Ishikawa (cell line): ENCODE measurements at regions not wholly inside any gene's neighbourhood (a gene's known extent, or its start where the extent isn't known, plus 50 kb on each side); places are given as distances from the start of the nearest gene placed in this dataset.

Source experiments
- CEBPB ChIP-seq: IDR thresholded peaks from 2 replicates; pipeline ENCODE4 v1.6.1; 2012
- CREB1 ChIP-seq: IDR thresholded peaks from 2 replicates; pipeline ENCODE4 v1.6.1; 2012; ENCODE audit warnings: low read depth
- EGR1 ChIP-seq: IDR thresholded peaks from 2 replicates; pipeline ENCODE4 v1.6.1; 2012
- EP300 ChIP-seq: IDR thresholded peaks from 2 replicates; pipeline ENCODE4 v1.6.1; 2012; ENCODE audit warnings: borderline replicate concordance
- FOXM1 ChIP-seq: IDR thresholded peaks from 2 replicates; pipeline ENCODE4 v1.6.1; 2012; ENCODE audit warnings: low read depth, borderline replicate concordance
- NFIC ChIP-seq: IDR thresholded peaks from 2 replicates; pipeline ENCODE4 v1.6.1; 2012
- RAD21 ChIP-seq: IDR thresholded peaks from 2 replicates; pipeline ENCODE4 v1.6.1; 2012; ENCODE audit warnings: low read depth
- REST ChIP-seq: IDR thresholded peaks from 2 replicates; pipeline ENCODE4 v1.6.1; 2012; ENCODE audit warnings: low read depth, mild to moderate bottlenecking
- TAF1 ChIP-seq: IDR thresholded peaks from 2 replicates; pipeline ENCODE4 v1.6.1; 2012; ENCODE audit warnings: low read depth, mild to moderate bottlenecking
- TCF12 ChIP-seq: IDR thresholded peaks from 2 replicates; pipeline ENCODE4 v1.6.1; 2012; ENCODE audit warnings: low read depth
- TEAD4 ChIP-seq: IDR thresholded peaks from 2 replicates; pipeline ENCODE4 v1.6.1; 2012
- USF1 ChIP-seq: IDR thresholded peaks from 2 replicates; pipeline ENCODE4 v1.6.1; 2012
- YY1 ChIP-seq: IDR thresholded peaks from 2 replicates; pipeline ENCODE4 v1.6.1; 2012; ENCODE audit warnings: low read depth
- ZBTB7A ChIP-seq: IDR thresholded peaks from 2 replicates; pipeline ENCODE4 v1.6.1; 2012; ENCODE audit warnings: low read depth
- TF ChIP-seq, protein P1 (sequence below): IDR thresholded peaks from 2 replicates; pipeline ENCODE4 v1.6.1; 2012

GRCh38 chr2:147390475-147390874, 454.4 kb upstream of the ACVR2A start:
- TF ChIP-seq EP300 (no peak), USF1 (no peak), REST (no peak), RAD21 (no peak)

DNA sequence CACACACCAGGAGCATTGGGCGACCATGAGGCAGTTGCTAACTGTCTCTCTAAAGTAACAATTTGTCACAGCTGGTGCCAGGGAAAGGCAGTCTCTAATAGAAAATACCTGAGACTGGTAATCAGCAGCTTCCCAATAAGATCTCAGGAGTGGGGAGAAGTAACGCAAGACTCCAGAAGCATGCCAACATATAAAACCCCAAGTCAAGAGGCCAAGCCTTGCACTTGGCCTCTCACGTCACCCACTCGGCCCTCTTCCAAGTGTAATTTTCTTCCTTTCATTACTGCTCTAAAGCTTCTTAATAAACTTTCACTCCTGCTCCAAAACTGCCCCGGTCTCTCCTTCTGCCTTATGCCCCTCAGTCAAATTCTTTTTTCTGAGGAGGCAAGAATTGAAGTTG, 455.6 kb upstream of the ACVR2A start:
- TF ChIP-seq ZBTB7A (no peak), USF1 (no peak), TEAD4 (no peak), EGR1 (no peak), REST (no peak), RAD21 (no peak), YY1 (no peak), CEBPB (no peak), EP300 (no peak), TAF1 (no peak), NFIC (no peak), CREB1 (no peak), TCF12 (no peak), FOXM1 (no peak)
- TF ChIP-seq, protein P1, sequence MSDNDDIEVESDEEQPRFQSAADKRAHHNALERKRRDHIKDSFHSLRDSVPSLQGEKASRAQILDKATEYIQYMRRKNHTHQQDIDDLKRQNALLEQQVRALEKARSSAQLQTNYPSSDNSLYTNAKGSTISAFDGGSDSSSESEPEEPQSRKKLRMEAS = no peak

- TF ChIP-seq YY1 (no peak), ZBTB7A (no peak)
Observed at GRCh38 chr2:147388217-147388616, 456.6 kb upstream of the ACVR2A start.

GRCh38 chr2:147386284-147386683, 458.5 kb upstream of the ACVR2A start:
- TF ChIP-seq RAD21 = no peak
- TF ChIP-seq NFIC = no peak
- TF ChIP-seq, protein P1 = no peak
- no peak for TF ChIP-seq CREB1
- TF ChIP-seq CEBPB = no peak
- no peak for TF ChIP-seq EP300
- no peak for TF ChIP-seq TAF1
- TF ChIP-seq EGR1 = no peak
- no peak for TF ChIP-seq ZBTB7A
- TF ChIP-seq YY1 = no peak

DNA sequence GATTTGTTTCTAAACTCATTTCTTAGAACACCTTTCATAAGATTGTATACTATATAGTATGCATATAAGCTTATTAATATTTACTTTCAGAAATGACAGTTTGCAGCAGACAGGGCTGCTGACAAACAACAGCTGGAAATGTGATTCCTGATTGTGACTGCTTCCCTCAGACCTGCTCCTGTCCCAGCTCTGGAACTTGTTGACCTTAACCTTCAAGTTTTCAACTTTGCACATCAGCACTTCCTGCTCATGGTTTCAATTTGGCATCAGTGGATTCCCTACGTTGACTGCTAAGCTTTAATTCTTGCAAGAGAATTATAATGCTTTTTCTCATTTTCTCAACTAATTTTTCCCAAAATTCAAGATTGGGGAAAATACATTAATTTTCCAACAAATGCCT, 459.2 kb upstream of the ACVR2A start:
- TF ChIP-seq CREB1 (no peak), TCF12 (no peak), REST (no peak), EGR1 (no peak), NFIC (no peak), EP300 (no peak), RAD21 (no peak), FOXM1 (no peak), TAF1 (no peak)

GRCh38 chr2:147384659-147385058, 460.2 kb upstream of the ACVR2A start:
- TF ChIP-seq TEAD4 = no peak
- TF ChIP-seq FOXM1 = no peak
- no peak for TF ChIP-seq TAF1
- no peak for TF ChIP-seq YY1
- no peak for TF ChIP-seq CEBPB
- TF ChIP-seq EGR1 = no peak
- TF ChIP-seq REST = no peak
- TF ChIP-seq TCF12 = no peak
- TF ChIP-seq, protein P1 = no peak
- TF ChIP-seq CREB1 = no peak
- no peak for TF ChIP-seq ZBTB7A
- TF ChIP-seq NFIC = no peak
- no peak for TF ChIP-seq USF1
